NOMO-1 treated with DMSO at 0.1 percent for 48 hours (cell line): ENCODE measurements at regions not wholly inside any gene's neighbourhood (a gene's known extent, or its start where the extent isn't known, plus 50 kb on each side); places are given as distances from the start of the nearest gene placed in this dataset.

Source experiments
- DNase-seq: peaks from one replicate; lab custom pipeline; 2025; ENCODE audit not compliant: unreplicated experiment; lab: John Stamatoyannopoulos, UW

- DNase-seq = no peak
Measured at GRCh38 chr6:91606148-91606901, 1019.5 kb upstream of the MAP3K7 start.

- peak; percentile 41 for DNase-seq
Measured at GRCh38 chr6:91600561-91600960, 1013.7 kb upstream of the MAP3K7 start.

- DNase-seq = no peak
Measured at GRCh38 chr6:91590191-91590590, 1003.3 kb upstream of the MAP3K7 start.

GRCh38 chr6:91580635-91581034 is 993.8 kb upstream of the MAP3K7 start:
- DNase-seq = no peak

GRCh38 chr6:91575032-91575431 is 988.2 kb upstream of the MAP3K7 start:
- DNase-seq = no peak

- DNase-seq = peak; percentile 14
Measured at GRCh38 chr6:91573826-91574416, 987.0 kb upstream of the MAP3K7 start.

GRCh38 chr6:91572878-91573277 is 986.0 kb upstream of the MAP3K7 start:
- no peak for DNase-seq

GRCh38 chr6:91569071-91569470 is 982.2 kb upstream of the MAP3K7 start:
- no peak for DNase-seq

GRCh38 chr6:91566467-91566866 is 979.6 kb upstream of the MAP3K7 start:
- DNase-seq = no peak

GRCh38 chr6:91565207-91565606 is 978.3 kb upstream of the MAP3K7 start:
- DNase-seq = no peak

- no peak for DNase-seq
Measured at GRCh38 chr6:91562955-91563354, 976.1 kb upstream of the MAP3K7 start.

GRCh38 chr6:91560409-91560808 is 973.5 kb upstream of the MAP3K7 start:
- DNase-seq = no peak

- DNase-seq = no peak
Measured at GRCh38 chr6:91540902-91541301, 954.0 kb upstream of the MAP3K7 start.

GRCh38 chr6:91539456-91539855 is 952.6 kb upstream of the MAP3K7 start:
- no peak for DNase-seq

- DNase-seq = no peak
Measured at GRCh38 chr6:91538622-91539021, 951.8 kb upstream of the MAP3K7 start.

- no peak for DNase-seq
Measured at GRCh38 chr6:91534614-91535013, 947.7 kb upstream of the MAP3K7 start.

GRCh38 chr6:91523511-91523910 is 936.6 kb upstream of the MAP3K7 start:
- DNase-seq = no peak

GRCh38 chr6:91521999-91522398 is 935.1 kb upstream of the MAP3K7 start:
- no peak for DNase-seq

GRCh38 chr6:91509711-91510110 is 922.8 kb upstream of the MAP3K7 start:
- DNase-seq = no peak

GRCh38 chr6:91509039-91509438 is 922.2 kb upstream of the MAP3K7 start:
- DNase-seq = no peak

- DNase-seq = no peak
Measured at GRCh38 chr6:91506509-91506908, 919.6 kb upstream of the MAP3K7 start.

GRCh38 chr6:91505199-91505598 is 918.3 kb upstream of the MAP3K7 start:
- DNase-seq = no peak

GRCh38 chr6:91501930-91502329 is 915.1 kb upstream of the MAP3K7 start:
- no peak for DNase-seq
